K562 (cell line): ENCODE measurements at regions not wholly inside any gene's neighbourhood (a gene's known extent, or its start where the extent isn't known, plus 50 kb on each side); places are given as distances from the start of the nearest gene placed in this dataset.

Source experiments
- ATAC-seq: fragments of 200-7000 bp; cut with Tn5 transposase; 3 replicates; pipeline ENCODE4 v1.9.1; 2020; ENCODE audit warnings: moderate library complexity
- BruUV-seq: library from RNA; stranded (reverse); fragments of 400-500 nt; replicated peaks from 2 replicates; lab custom pipeline; 2021; lab: Mats Ljungman, UMichigan
- CTCF ChIA-PET: fragments of 300-600 bp; formaldehyde crosslinking; extraction: SDS; loops from one replicate; lab custom pipeline; 2021; ENCODE audit warnings: low intra/inter-chr PET ratio; lab: Yijun Ruan, JAX
- POLR2A ChIA-PET: fragments of 300-600, 350-650 bp; sonication (Branson Sonifier 250); formaldehyde crosslinking; extraction: SDS; loops from one replicate; lab custom pipeline; 2021; ENCODE audit warnings: antibody characterized with exemption, inconsistent platforms; lab: Yijun Ruan, JAX
- DNase-seq, 4 experiments: peaks; one replicate each; pipeline versions ENCODE4 v3.0.0 to v3.0.0-alpha.2; 2011 to 2018; ENCODE audit warnings: low spot score in 3 of 4, mixed read lengths in 3 of 4; ENCODE audit errors: extremely low read depth in 1 of 4
- FAIRE-seq: peaks from 2 replicates; lab custom pipeline; 2011; peaks lifted over from hg19 to GRCh38; lab: Jason Lieb, UNC
- H2AFZ ChIP-seq: 2 replicates; pipeline ENCODE4 v1.6.0; 2011; ENCODE audit warnings: low read depth, low read length, control low read depth, inconsistent platforms
- H3K27ac ChIP-seq: fragments of 200-600 bp; 3 replicates; pipeline ENCODE4 v1.8.0; 2011; ENCODE audit warnings: low read depth, mild to moderate bottlenecking, control low read depth, inconsistent platforms, low read length, moderate library complexity, mixed read lengths; ENCODE audit errors: extremely low read depth
- H3K27me3 ChIP-seq, 2 experiments: fragments of 300-600 bp in 1 of 2; 2 replicates in 1 of 2; 3 replicates in 1 of 2; pipeline versions ENCODE4 v1.6.0 to v1.8.0; 2011; ENCODE audit warnings: inconsistent platforms in 2 of 2, low read length in 2 of 2, mild to moderate bottlenecking in 1 of 2, mixed read lengths in 1 of 2, moderate library complexity in 1 of 2; ENCODE audit not compliant: control insufficient read depth in 2 of 2, insufficient read depth in 2 of 2
- H3K36me3 ChIP-seq: fragments of 300-600 bp; 3 replicates; pipeline ENCODE4 v1.8.0; 2011; ENCODE audit warnings: mild to moderate bottlenecking, low read length, inconsistent platforms; ENCODE audit not compliant: control insufficient read depth, insufficient read depth
- H3K4me1 ChIP-seq, 2 experiments: fragments of 200-600 bp in 1 of 2; replicated peaks in 1 of 2; 2 replicates in 1 of 2; 3 replicates in 1 of 2; pipeline versions ENCODE4 v1.5.1 to v1.8.0; 2011; ENCODE audit warnings: inconsistent platforms in 2 of 2, low read length in 2 of 2, mild to moderate bottlenecking in 1 of 2, mixed read lengths in 1 of 2, moderate library complexity in 1 of 2; ENCODE audit not compliant: control insufficient read depth in 2 of 2, insufficient read depth in 2 of 2
- H3K4me2 ChIP-seq: 2 replicates; pipeline ENCODE4 v1.6.1; 2011; ENCODE audit warnings: low read length, control low read depth, inconsistent platforms, mixed read lengths; ENCODE audit not compliant: insufficient read depth
- H3K4me3 ChIP-seq: fragments of 200-600 bp; sonication (generic), shearing (Covaris generic); 2 replicates; pipeline ENCODE4 v1.5.1; 2016; ENCODE audit warnings: control low read depth, inconsistent platforms
- H3K79me2 ChIP-seq: fragments of 200-600 bp; 3 replicates; pipeline ENCODE4 v1.8.0; 2011; ENCODE audit warnings: low read length, inconsistent platforms; ENCODE audit not compliant: control insufficient read depth, insufficient read depth
- H3K9ac ChIP-seq, 2 experiments: 2 replicates each; pipeline versions ENCODE4 v1.6.0 to v1.6.1; 2011; ENCODE audit warnings: low read depth in 2 of 2, low read length in 2 of 2, control low read depth in 1 of 2, inconsistent platforms in 1 of 2, mild to moderate bottlenecking in 1 of 2, mixed read lengths in 1 of 2; ENCODE audit not compliant: insufficient read depth in 1 of 2
- H3K9me1 ChIP-seq: one replicate; pipeline ENCODE4 v1.6.0; 2011; ENCODE audit warnings: inconsistent platforms, mild to moderate bottlenecking, low read length, moderate library complexity; ENCODE audit not compliant: control insufficient read depth, insufficient read depth
- H3K9me3 ChIP-seq: replicated peaks from 2 replicates; pipeline ENCODE4 v1.5.1; 2011; ENCODE audit warnings: low read depth, low read length, inconsistent platforms; ENCODE audit not compliant: control insufficient read depth, insufficient read depth
- H4K20me1 ChIP-seq: replicated peaks from 2 replicates; pipeline ENCODE4 v1.6.1; 2011; ENCODE audit warnings: low read length, inconsistent platforms, mixed read lengths; ENCODE audit not compliant: control insufficient read depth, insufficient read depth
- BRD4 ChIP-seq: fragments of 200-600 bp; sonication (generic); IDR thresholded peaks from 2 replicates; pipeline ENCODE4 v1.6.1; 2017; ENCODE audit warnings: inconsistent platforms
- BRF1 ChIP-seq: IDR thresholded peaks from 3 replicates; pipeline ENCODE4 v1.6.1; 2011; ENCODE audit warnings: borderline replicate concordance, mild to moderate bottlenecking; ENCODE audit not compliant: insufficient read length; ENCODE audit errors: extremely low read depth
- CREBBP ChIP-seq: IDR thresholded peaks from one replicate; pipeline ENCODE4 v1.6.1; 2012; ENCODE audit warnings: low read depth, mild to moderate bottlenecking, control low read depth, inconsistent platforms, low read length
- E2F4 ChIP-seq: sonication (generic); formaldehyde crosslinking; IDR thresholded peaks from 2 replicates; pipeline ENCODE4 v1.8.0; 2022; ENCODE audit warnings: mild to moderate bottlenecking, low read depth, missing genetic modification reagents
- EP400 ChIP-seq: fragments of 450-650 bp; IDR thresholded peaks from 2 replicates; pipeline ENCODE4 v1.6.1; 2017; ENCODE audit warnings: antibody characterized with exemption, mild to moderate bottlenecking, moderate library complexity
- ESRRA ChIP-seq: fragments of 450-650 bp; IDR thresholded peaks from 2 replicates; pipeline ENCODE4 v1.6.1; 2014; ENCODE audit warnings: low read depth, mild to moderate bottlenecking, moderate library complexity, borderline replicate concordance
- ETV5 ChIP-seq: sonication (generic); formaldehyde crosslinking; IDR thresholded peaks from 2 replicates; pipeline ENCODE4 v1.4.0; 2020; ENCODE audit warnings: low read depth, mild to moderate bottlenecking, missing genetic modification reagents
- HOXB6 ChIP-seq: fragments of 250-450 bp; sonication (Bioruptor Pico); IDR thresholded peaks from 2 replicates; pipeline ENCODE4 v1.5.1; 2022; ENCODE audit warnings: mild to moderate bottlenecking, borderline replicate concordance
- MECOM ChIP-seq: fragments of 250-450 bp; sonication (Bioruptor Pico); IDR thresholded peaks from 2 replicates; pipeline ENCODE4 v1.8.0; 2022; ENCODE audit warnings: inconsistent platforms
- NCOA2 ChIP-seq, 2 experiments: fragments of 450-650 bp; IDR thresholded peaks; 2 replicates each; pipeline ENCODE4 v1.6.1; 2018; ENCODE audit warnings: mild to moderate bottlenecking in 2 of 2, moderate library complexity in 1 of 2; ENCODE audit not compliant: partially characterized antibody in 2 of 2
- POLR2AphosphoS2 ChIP-seq: IDR thresholded peaks from 2 replicates; pipeline ENCODE4 v1.6.1; 2012; ENCODE audit warnings: low read length, improper control_type of control experiment
- POLR2AphosphoS5 ChIP-seq: IDR thresholded peaks from 2 replicates; pipeline ENCODE4 v1.6.1; 2011; ENCODE audit warnings: mild to moderate bottlenecking, low read depth, low read length, moderate library complexity; ENCODE audit not compliant: control insufficient read depth, insufficient read depth
- RB1 ChIP-seq: fragments of 450-650 bp; IDR thresholded peaks from 2 replicates; pipeline ENCODE4 v1.6.1; 2017; ENCODE audit warnings: low read depth, mild to moderate bottlenecking
- SLC30A9 ChIP-seq: fragments of 250-450 bp; sonication (Bioruptor Pico); IDR thresholded peaks from 2 replicates; pipeline ENCODE4 v1.8.0; 2022; ENCODE audit warnings: mild to moderate bottlenecking, moderate library complexity
- ZNF184 ChIP-seq: sonication (generic); formaldehyde crosslinking; IDR thresholded peaks from 2 replicates; pipeline ENCODE4 v1.5.0; 2020; ENCODE audit warnings: missing genetic modification reagents
- ZNF696 ChIP-seq: fragments of 250-450 bp; sonication (Bioruptor Pico); conservative IDR thresholded peaks from 2 replicates; pipeline ENCODE4 v1.4.0; 2020; ENCODE audit warnings: mild to moderate bottlenecking, moderate library complexity
- ZSCAN29 ChIP-seq: fragments of 450-650 bp; IDR thresholded peaks from 2 replicates; pipeline ENCODE4 v1.6.1; 2017
- WGBS: fragments of 100-300 bp; shearing (Covaris generic); methylation state at CpG from one replicate; pipeline ENCODE4 v1.1.6; 2016; ENCODE audit warnings: low coverage, mixed read lengths; ENCODE audit not compliant: insufficient coverage; ENCODE audit errors: missing lambda C conversion rate; 5-methylcytosine and 5-hydroxymethylcytosine counted together
- in situ Hi-C: fragments of 300-500 bp; cut with MboI; formaldehyde crosslinking; loops from 4 replicates; pipeline ENCODE4 v1.15.0; 2018; ENCODE audit warnings: inconsistent platforms, mixed read lengths
- intact Hi-C: fragments of 100-400 bp; cut with micrococcal nuclease; formaldehyde crosslinking; loops from 2 replicates; pipeline ENCODE4 v1.14.2; 2022
- TF ChIP-seq, protein P1 (sequence below): sonication (generic); formaldehyde crosslinking; IDR thresholded peaks from 2 replicates; pipeline ENCODE4 v1.8.0; 2023; ENCODE audit warnings: missing genetic modification reagents, mild to moderate bottlenecking, borderline replicate concordance

DNA sequence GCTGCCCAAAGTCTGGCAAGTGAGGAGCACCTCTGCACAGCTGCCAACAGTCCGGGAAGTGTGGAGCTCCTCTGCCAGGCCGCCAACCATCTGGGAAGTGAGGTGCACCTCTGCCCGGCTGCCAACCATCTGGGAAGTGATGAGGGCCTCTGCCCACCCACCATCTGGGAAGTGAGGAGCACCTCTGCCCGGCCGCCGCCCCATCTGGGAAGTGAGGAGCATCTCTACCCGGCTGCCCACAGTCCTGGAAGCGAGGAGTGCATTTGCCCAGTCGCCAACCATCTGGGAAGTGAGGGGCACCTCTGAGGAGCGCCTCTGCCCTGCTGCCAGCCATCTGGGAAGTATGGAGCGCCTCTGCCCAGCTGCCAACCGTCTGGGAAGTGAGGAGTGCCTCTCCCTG lies 893.7 kb downstream of the TYW1 start:
- 0% methylated on average over 12 of the region's 12 CpGs for WGBS
- ChIA-PET POLR2A (no interaction called here), CTCF (interaction anchor here (0.7 kb wide), 1 partner anchor 367 kb away, joined by 4 read pairs; no protein-coding TSS in a partner anchor)
- DNase-seq, result no peak
- ATAC-seq, result no peak
- Histone ChIP-seq H3K27ac (no peak overlapping the region), H2AFZ (no peak overlapping the region), H3K36me3 (no peaks in the 10 kb centered on the region), H3K27me3 (no peaks in the 10 kb centered on the region), H3K79me2 (no peaks in the 10 kb centered on the region), H4K20me1 (no peaks in the 10 kb centered on the region), H3K9me3 (no peaks in the 10 kb centered on the region), H3K9me1 (no peaks in the 10 kb centered on the region), H3K4me1 (no peaks in the 10 kb centered on the region), H3K4me3 (no peak overlapping the region), H3K4me2 (no peak overlapping the region), H3K9ac (no peak overlapping the region)
- BruUV-seq, result no TSS peak
- TF ChIP-seq HOXB6 (no peak), ZNF696 (CRISPR knock-in tag) (no peak), EP400 (no peak), E2F4 (CRISPR knock-in tag) (no peak), ESRRA (no peak), NCOA2 (IDR thresholded peaks at IDR 0.05; ENCODE audit: partially characterized antibody in 2 of 2) (no peak), POLR2AphosphoS5 (no peak), ETV5 (no peak), POLR2AphosphoS2 (no peak), ZSCAN29 (no peak), MECOM (no peak), BRF1 (no peak), BRD4 (no peak), SLC30A9 (no peak), ZNF184 (no peak), RB1 (no peak), CREBBP (no peak)
- TF ChIP-seq, protein P1, sequence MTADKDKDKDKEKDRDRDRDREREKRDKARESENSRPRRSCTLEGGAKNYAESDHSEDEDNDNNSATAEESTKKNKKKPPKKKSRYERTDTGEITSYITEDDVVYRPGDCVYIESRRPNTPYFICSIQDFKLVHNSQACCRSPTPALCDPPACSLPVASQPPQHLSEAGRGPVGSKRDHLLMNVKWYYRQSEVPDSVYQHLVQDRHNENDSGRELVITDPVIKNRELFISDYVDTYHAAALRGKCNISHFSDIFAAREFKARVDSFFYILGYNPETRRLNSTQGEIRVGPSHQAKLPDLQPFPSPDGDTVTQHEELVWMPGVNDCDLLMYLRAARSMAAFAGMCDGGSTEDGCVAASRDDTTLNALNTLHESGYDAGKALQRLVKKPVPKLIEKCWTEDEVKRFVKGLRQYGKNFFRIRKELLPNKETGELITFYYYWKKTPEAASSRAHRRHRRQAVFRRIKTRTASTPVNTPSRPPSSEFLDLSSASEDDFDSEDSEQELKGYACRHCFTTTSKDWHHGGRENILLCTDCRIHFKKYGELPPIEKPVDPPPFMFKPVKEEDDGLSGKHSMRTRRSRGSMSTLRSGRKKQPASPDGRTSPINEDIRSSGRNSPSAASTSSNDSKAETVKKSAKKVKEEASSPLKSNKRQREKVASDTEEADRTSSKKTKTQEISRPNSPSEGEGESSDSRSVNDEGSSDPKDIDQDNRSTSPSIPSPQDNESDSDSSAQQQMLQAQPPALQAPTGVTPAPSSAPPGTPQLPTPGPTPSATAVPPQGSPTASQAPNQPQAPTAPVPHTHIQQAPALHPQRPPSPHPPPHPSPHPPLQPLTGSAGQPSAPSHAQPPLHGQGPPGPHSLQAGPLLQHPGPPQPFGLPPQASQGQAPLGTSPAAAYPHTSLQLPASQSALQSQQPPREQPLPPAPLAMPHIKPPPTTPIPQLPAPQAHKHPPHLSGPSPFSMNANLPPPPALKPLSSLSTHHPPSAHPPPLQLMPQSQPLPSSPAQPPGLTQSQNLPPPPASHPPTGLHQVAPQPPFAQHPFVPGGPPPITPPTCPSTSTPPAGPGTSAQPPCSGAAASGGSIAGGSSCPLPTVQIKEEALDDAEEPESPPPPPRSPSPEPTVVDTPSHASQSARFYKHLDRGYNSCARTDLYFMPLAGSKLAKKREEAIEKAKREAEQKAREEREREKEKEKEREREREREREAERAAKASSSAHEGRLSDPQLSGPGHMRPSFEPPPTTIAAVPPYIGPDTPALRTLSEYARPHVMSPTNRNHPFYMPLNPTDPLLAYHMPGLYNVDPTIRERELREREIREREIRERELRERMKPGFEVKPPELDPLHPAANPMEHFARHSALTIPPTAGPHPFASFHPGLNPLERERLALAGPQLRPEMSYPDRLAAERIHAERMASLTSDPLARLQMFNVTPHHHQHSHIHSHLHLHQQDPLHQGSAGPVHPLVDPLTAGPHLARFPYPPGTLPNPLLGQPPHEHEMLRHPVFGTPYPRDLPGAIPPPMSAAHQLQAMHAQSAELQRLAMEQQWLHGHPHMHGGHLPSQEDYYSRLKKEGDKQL (CRISPR knock-in tag), result no peak
- intact Hi-C loops (no loop called here), in situ Hi-C loops (no loop called here)
- no peak for FAIRE-seq
